ENCODE measurements at regions not wholly inside any gene's neighbourhood (a gene's known extent, or its start where the extent isn't known, plus 50 kb on each side); places are given as distances from the start of the nearest gene placed in this dataset.

DNA sequence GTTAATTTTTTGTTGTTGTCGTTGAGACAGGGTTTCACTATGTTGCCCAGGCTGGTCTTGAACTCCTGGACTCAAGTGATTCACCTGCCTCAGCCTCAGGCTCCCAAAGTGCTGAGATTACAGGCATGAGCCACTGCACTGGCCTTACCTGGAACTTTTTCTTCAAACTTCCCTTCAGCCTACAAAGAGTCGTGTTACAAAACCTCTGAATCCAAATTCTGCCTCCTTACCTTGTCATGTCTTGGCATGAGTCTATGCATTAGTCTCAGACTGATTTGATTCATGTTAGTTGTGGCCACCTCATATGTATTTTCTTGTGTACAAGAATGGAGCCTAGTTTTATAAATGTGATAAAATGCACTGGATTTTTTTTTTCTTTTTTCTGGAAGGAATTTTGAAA, 172.1 kb downstream of the PRL start:
- Histone ChIP-seq H2AFZ (ENCODE audit: low read depth, low read length) (no peak overlapping the region), H3K4me3 (replicated peaks in 1 of 3; ENCODE audit: insufficient read depth in 1 of 3, low read depth in 1 of 3, low read length in 3 of 3) (no peak overlapping the region), H3K27me3 (ENCODE audit: control insufficient read depth in 2 of 2, insufficient read depth in 2 of 2, low read length in 2 of 2) (no peaks in the 10 kb centered on the region), H3K9me3 (replicated peaks; ENCODE audit: control insufficient read depth, insufficient read depth, low read length) (no peaks in the 10 kb centered on the region), H3K9me1 (replicated peaks; ENCODE audit: control insufficient read depth, extremely low read depth, insufficient read depth, low read length) (no peaks in the 10 kb centered on the region), H3K27ac (ENCODE audit: insufficient read depth, low read depth, low read length) (no peak overlapping the region), H3K4me1 (ENCODE audit: control insufficient read depth, extremely low read depth, insufficient read depth, low read length) (no peaks in the 10 kb centered on the region), H3K9ac (replicated peaks; ENCODE audit: extremely low read depth, insufficient read depth, low read length) (no peak overlapping the region), H4K20me1 (replicated peaks; ENCODE audit: control insufficient read depth, extremely low read depth, insufficient read depth, low read length) (no peaks in the 10 kb centered on the region), H3K79me2 (ENCODE audit: control insufficient read depth, insufficient read depth, low read length) (no peaks in the 10 kb centered on the region), H3K36me3 (ENCODE audit: control insufficient read depth in 2 of 2, extremely low read depth in 1 of 2, insufficient read depth in 2 of 2, low read length in 2 of 2) (no peaks in the 10 kb centered on the region), H3K4me2 (ENCODE audit: insufficient read depth, low read length) (no peak overlapping the region)
- BruUV-seq (replicated peaks): no TSS peak
- FAIRE-seq (no peak), DNase-seq (ENCODE audit: low read depth, low spot score) (no peak)
- ChIA-PET CTCF (no interaction called here), POLR2A (no interaction called here)
- intact Hi-C loops (cut with micrococcal nuclease) (no loop called here), dilution Hi-C loops (cut with MboI; ENCODE audit: extremely low pct_ligation_motif_present, low sequenced_read_pairs) (no loop called here)
- TF ChIP-seq JUN (IDR thresholded peaks at IDR 0.05; ENCODE audit: borderline replicate concordance, insufficient read depth, insufficient read length, low read depth) (no peak), EZH2 (IDR thresholded peaks at IDR 0.05; ENCODE audit: borderline replicate concordance, low read depth, low read length, severe bottlenecking) (no peak), FOS (IDR thresholded peaks at IDR 0.05; ENCODE audit: borderline replicate concordance, insufficient read depth, low read length) (no peak), POLR2A (IDR thresholded peaks at IDR 0.05; ENCODE audit: low read depth, low read length) (no peak), POLR2AphosphoS5 (IDR thresholded peaks at IDR 0.05; ENCODE audit: insufficient read depth, low read depth, low read length) (no peak), GATA2 (IDR thresholded peaks at IDR 0.05; ENCODE audit: insufficient read depth, insufficient read length, low read depth, low read length) (no peak), MYC (IDR thresholded peaks at IDR 0.05; ENCODE audit: low read depth, low read length) (no peak)
- TF ChIP-seq, protein P1, sequence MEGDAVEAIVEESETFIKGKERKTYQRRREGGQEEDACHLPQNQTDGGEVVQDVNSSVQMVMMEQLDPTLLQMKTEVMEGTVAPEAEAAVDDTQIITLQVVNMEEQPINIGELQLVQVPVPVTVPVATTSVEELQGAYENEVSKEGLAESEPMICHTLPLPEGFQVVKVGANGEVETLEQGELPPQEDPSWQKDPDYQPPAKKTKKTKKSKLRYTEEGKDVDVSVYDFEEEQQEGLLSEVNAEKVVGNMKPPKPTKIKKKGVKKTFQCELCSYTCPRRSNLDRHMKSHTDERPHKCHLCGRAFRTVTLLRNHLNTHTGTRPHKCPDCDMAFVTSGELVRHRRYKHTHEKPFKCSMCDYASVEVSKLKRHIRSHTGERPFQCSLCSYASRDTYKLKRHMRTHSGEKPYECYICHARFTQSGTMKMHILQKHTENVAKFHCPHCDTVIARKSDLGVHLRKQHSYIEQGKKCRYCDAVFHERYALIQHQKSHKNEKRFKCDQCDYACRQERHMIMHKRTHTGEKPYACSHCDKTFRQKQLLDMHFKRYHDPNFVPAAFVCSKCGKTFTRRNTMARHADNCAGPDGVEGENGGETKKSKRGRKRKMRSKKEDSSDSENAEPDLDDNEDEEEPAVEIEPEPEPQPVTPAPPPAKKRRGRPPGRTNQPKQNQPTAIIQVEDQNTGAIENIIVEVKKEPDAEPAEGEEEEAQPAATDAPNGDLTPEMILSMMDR (IDR thresholded peaks at IDR 0.05; ENCODE audit: extremely low read depth in 1 of 2, insufficient read depth in 1 of 2, low read depth in 1 of 2, low read length in 2 of 2): no peak
- TF ChIP-seq, protein P2, sequence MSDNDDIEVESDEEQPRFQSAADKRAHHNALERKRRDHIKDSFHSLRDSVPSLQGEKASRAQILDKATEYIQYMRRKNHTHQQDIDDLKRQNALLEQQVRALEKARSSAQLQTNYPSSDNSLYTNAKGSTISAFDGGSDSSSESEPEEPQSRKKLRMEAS (IDR thresholded peaks at IDR 0.05; ENCODE audit: insufficient read depth, insufficient read length): no peak

All from endothelial cell of umbilical vein (primary cell).